K562 (cell line): ENCODE measurements at regions not wholly inside any gene's neighbourhood (a gene's known extent, or its start where the extent isn't known, plus 50 kb on each side); places are given as distances from the start of the nearest gene placed in this dataset.

Source experiments
- EZH2 ChIP-seq: IDR thresholded peaks from 2 replicates; pipeline ENCODE4 v1.6.1; 2012; ENCODE audit warnings: low read depth, mild to moderate bottlenecking, inconsistent platforms, low read length, borderline replicate concordance
- PATZ1 ChIP-seq: fragments of 250-450 bp; sonication (Bioruptor Pico); IDR thresholded peaks from 2 replicates; pipeline ENCODE4 v1.5.0; 2020; ENCODE audit warnings: mild to moderate bottlenecking, borderline replicate concordance
- PCBP1 ChIP-seq: fragments of 200-400 bp; formaldehyde crosslinking; IDR thresholded peaks from 2 replicates; pipeline ENCODE4 v1.6.1; 2018; ENCODE audit warnings: mild to moderate bottlenecking, low read depth, low read length; ENCODE audit not compliant: poor library complexity, severe bottlenecking
- ZFX ChIP-seq: sonication (generic); formaldehyde crosslinking; IDR thresholded peaks from 2 replicates; pipeline ENCODE4 v1.8.0; 2022; ENCODE audit warnings: mild to moderate bottlenecking, missing genetic modification reagents, moderate library complexity

- TF ChIP-seq ZFX (no peak), EZH2 (no peak), PATZ1 (CRISPR knock-in tag) (no peak), PCBP1 (no peak)
These were observed 1271.0 kb downstream of the RAPGEF2 start for GRCh38 chr4:160373911-160374310.
